HUES64 (cell line): ENCODE measurements at regions not wholly inside any gene's neighbourhood (a gene's known extent, or its start where the extent isn't known, plus 50 kb on each side); places are given as distances from the start of the nearest gene placed in this dataset.

Experiments
- H3K27ac ChIP-seq: 2 replicates; pipeline ENCODE4 v1.7.0; 2013; ENCODE audit warnings: low read depth, low read length, inconsistent platforms
- H3K27me3 ChIP-seq: 2 replicates; pipeline ENCODE4 v1.6.1; 2013; ENCODE audit warnings: mild to moderate bottlenecking, low read length; ENCODE audit not compliant: insufficient read depth
- H3K36me3 ChIP-seq: 2 replicates; pipeline ENCODE4 v1.6.1; 2013; ENCODE audit warnings: mild to moderate bottlenecking, low read length; ENCODE audit not compliant: insufficient read depth
- H3K4me1 ChIP-seq: 2 replicates; pipeline ENCODE4 v1.6.1; 2013; ENCODE audit warnings: mild to moderate bottlenecking, low read length, moderate library complexity; ENCODE audit not compliant: insufficient read depth
- H3K4me3 ChIP-seq: 2 replicates; pipeline ENCODE4 v1.5.1; 2013; ENCODE audit warnings: mild to moderate bottlenecking, low read length, moderate library complexity
- H3K9ac ChIP-seq: 2 replicates; pipeline ENCODE4 v1.6.1; 2013; ENCODE audit warnings: mild to moderate bottlenecking, low read depth, low read length
- H3K9me3 ChIP-seq: 2 replicates; pipeline ENCODE4 v1.6.1; 2013; ENCODE audit warnings: low read depth, low read length; ENCODE audit not compliant: insufficient read depth
- WGBS: fragments of 150-250, 120-280 bp; methylation state at CpG from one replicate; pipeline ENCODE4 v1.1.7; 2013; ENCODE audit warnings: missing lambda C conversion rate; 5-methylcytosine and 5-hydroxymethylcytosine counted together

GRCh38 chr2:23199115-23199918 lies 185.7 kb upstream of the KLHL29 start:
- Histone ChIP-seq H3K9ac (no peak overlapping the region), H3K4me3 (no peak overlapping the region), H3K9me3 (no peaks in the 10 kb centered on the region), H3K4me1 (no peaks in the 10 kb centered on the region), H3K36me3 (no peaks in the 10 kb centered on the region), H3K27me3 (no peaks in the 10 kb centered on the region), H3K27ac (no peak overlapping the region)
- WGBS, result 57% methylated on average over 7 of the region's 7 CpGs

GRCh38 chr2:23200068-23200786 lies 184.8 kb upstream of the KLHL29 start:
- WGBS, result 93% methylated on average over 1 of the region's 2 CpGs

GRCh38 chr2:23200787-23201114 lies 184.2 kb upstream of the KLHL29 start:
- Histone ChIP-seq H3K9me3 (no peaks in the 10 kb centered on the region), H3K4me1 (no peaks in the 10 kb centered on the region), H3K9ac (no peak overlapping the region), H3K4me3 (no peak overlapping the region), H3K36me3 (no peaks in the 10 kb centered on the region), H3K27me3 (no peaks in the 10 kb centered on the region), H3K27ac (no peak overlapping the region)
- 95% methylated on average over 5 of the region's 5 CpGs for WGBS

More at GRCh38 chr2:23200068-23200786, 184.8 kb upstream of the KLHL29 start:
- Histone ChIP-seq H3K27ac (no peak overlapping the region), H3K4me1 (no peaks in the 10 kb centered on the region), H3K27me3 (no peaks in the 10 kb centered on the region), H3K9me3 (no peaks in the 10 kb centered on the region), H3K36me3 (no peaks in the 10 kb centered on the region), H3K9ac (no peak overlapping the region), H3K4me3 (no peak overlapping the region)

- no peak overlapping the region for H3K27ac ChIP-seq
- H3K9ac ChIP-seq, result no peak overlapping the region
- no peaks in the 10 kb centered on the region for H3K27me3 ChIP-seq
- no peak overlapping the region for H3K4me3 ChIP-seq
- H3K9me3 ChIP-seq, result no peaks in the 10 kb centered on the region
- H3K4me1 ChIP-seq, result no peaks in the 10 kb centered on the region
- H3K36me3 ChIP-seq, result no peaks in the 10 kb centered on the region
Measured at GRCh38 chr2:23203383-23203782, 181.6 kb upstream of the KLHL29 start.

- WGBS, result 63% methylated on average over 1 of the region's 1 CpG
- Histone ChIP-seq H3K4me1 (no peaks in the 10 kb centered on the region), H3K36me3 (no peaks in the 10 kb centered on the region), H3K27ac (no peak overlapping the region), H3K9ac (no peak overlapping the region), H3K4me3 (no peak overlapping the region), H3K9me3 (no peaks in the 10 kb centered on the region), H3K27me3 (no peaks in the 10 kb centered on the region)
Measured at GRCh38 chr2:23204685-23205242, 180.2 kb upstream of the KLHL29 start.

- H3K9me3 ChIP-seq, result no peaks in the 10 kb centered on the region
- no peaks in the 10 kb centered on the region for H3K36me3 ChIP-seq
- H3K9ac ChIP-seq, result no peak overlapping the region
- no peak overlapping the region for H3K27ac ChIP-seq
- no peaks in the 10 kb centered on the region for H3K27me3 ChIP-seq
- H3K4me1 ChIP-seq, result no peaks in the 10 kb centered on the region
- WGBS, result 77% methylated on average over 8 of the region's 8 CpGs
- no peak overlapping the region for H3K4me3 ChIP-seq
Measured at GRCh38 chr2:23206650-23207049, 178.3 kb upstream of the KLHL29 start.

- no peaks in the 10 kb centered on the region for H3K36me3 ChIP-seq
- H3K4me3 ChIP-seq, result no peak overlapping the region
- no peak overlapping the region for H3K27ac ChIP-seq
- no peaks in the 10 kb centered on the region for H3K4me1 ChIP-seq
- H3K9me3 ChIP-seq, result no peaks in the 10 kb centered on the region
- WGBS, result 92% methylated on average over 5 of the region's 5 CpGs
- no peaks in the 10 kb centered on the region for H3K27me3 ChIP-seq
- H3K9ac ChIP-seq, result no peak overlapping the region
Measured at GRCh38 chr2:23207871-23208270, 177.1 kb upstream of the KLHL29 start.

GRCh38 chr2:23208339-23208738 lies 176.6 kb upstream of the KLHL29 start:
- Histone ChIP-seq H3K27ac (no peak overlapping the region), H3K4me3 (no peak overlapping the region), H3K9me3 (no peaks in the 10 kb centered on the region), H3K4me1 (no peaks in the 10 kb centered on the region), H3K27me3 (no peaks in the 10 kb centered on the region), H3K9ac (no peak overlapping the region), H3K36me3 (no peaks in the 10 kb centered on the region)
- 83% methylated on average over 2 of the region's 2 CpGs for WGBS

- no peaks in the 10 kb centered on the region for H3K27me3 ChIP-seq
- H3K27ac ChIP-seq, result no peak overlapping the region
- no peaks in the 10 kb centered on the region for H3K9me3 ChIP-seq
- H3K36me3 ChIP-seq, result no peaks in the 10 kb centered on the region
- H3K9ac ChIP-seq, result no peak overlapping the region
- H3K4me1 ChIP-seq, result no peaks in the 10 kb centered on the region
- 0% methylated on average over 1 of the region's 1 CpG for WGBS
- H3K4me3 ChIP-seq, result no peak overlapping the region
Measured at GRCh38 chr2:23209059-23209458, 175.9 kb upstream of the KLHL29 start.

- WGBS, result 88% methylated on average over 5 of the region's 5 CpGs
- Histone ChIP-seq H3K27me3 (no peaks in the 10 kb centered on the region), H3K36me3 (no peaks in the 10 kb centered on the region), H3K9ac (no peak overlapping the region), H3K4me1 (no peaks in the 10 kb centered on the region), H3K9me3 (no peaks in the 10 kb centered on the region), H3K4me3 (no peak overlapping the region), H3K27ac (no peak overlapping the region)
Measured at GRCh38 chr2:23211987-23212583, 172.9 kb upstream of the KLHL29 start.

GRCh38 chr2:23213196-23213595 lies 171.8 kb upstream of the KLHL29 start:
- WGBS, result 96% methylated on average over 7 of the region's 7 CpGs
- Histone ChIP-seq H3K4me1 (no peaks in the 10 kb centered on the region), H3K9ac (no peak overlapping the region), H3K9me3 (no peaks in the 10 kb centered on the region), H3K36me3 (no peaks in the 10 kb centered on the region), H3K4me3 (no peak overlapping the region), H3K27ac (no peak overlapping the region), H3K27me3 (no peaks in the 10 kb centered on the region)
